ENCODE measurements at regions not wholly inside any gene's neighbourhood (a gene's known extent, or its start where the extent isn't known, plus 50 kb on each side); places are given as distances from the start of the nearest gene placed in this dataset.

DNA sequence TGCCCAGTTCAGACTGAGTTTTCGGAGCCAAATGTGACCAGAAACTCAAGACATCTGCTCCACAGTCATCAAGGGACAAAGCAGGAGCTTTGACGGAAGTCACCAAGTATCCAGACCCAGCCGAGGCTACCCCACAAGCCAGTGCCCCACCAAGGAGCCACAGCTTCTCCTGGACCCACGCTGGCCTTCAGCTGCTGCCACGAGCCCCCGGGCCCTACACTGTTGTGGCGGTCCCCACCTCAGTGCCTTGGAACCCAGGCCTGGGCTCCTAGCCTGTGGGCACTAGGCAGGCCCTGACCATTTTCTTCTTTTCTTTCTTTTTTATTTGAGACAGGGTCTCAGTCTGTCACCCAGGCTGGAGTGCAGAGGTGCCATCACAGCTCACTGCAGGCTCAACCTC lies 82.1 kb upstream of the NKX1-1 start:
- peak in 1 of 3 donors; percentile 31 for DNase-seq
- Histone ChIP-seq H3K27me3 (no peaks in the 10 kb centered on the region), H3K9me3 (no peaks in the 10 kb centered on the region), H3K36me3 (no peaks in the 10 kb centered on the region), H3K27ac (no peak overlapping the region), H3K4me3 (no peak overlapping the region), H3K4me1 (no peaks in the 10 kb centered on the region)
- no peak for ATAC-seq
- WGBS (ENCODE audit: insufficient coverage, low coverage, low lambda C conversion rate, missing lambda C conversion rate) = no CpG with 5 or more reads among the region's 7 CpGs
- intact Hi-C loops (cut with DNase I) = no loop called here
- TF ChIP-seq POLR2A (IDR thresholded peaks at IDR 0.05) = no peak
- TF ChIP-seq, protein P1, sequence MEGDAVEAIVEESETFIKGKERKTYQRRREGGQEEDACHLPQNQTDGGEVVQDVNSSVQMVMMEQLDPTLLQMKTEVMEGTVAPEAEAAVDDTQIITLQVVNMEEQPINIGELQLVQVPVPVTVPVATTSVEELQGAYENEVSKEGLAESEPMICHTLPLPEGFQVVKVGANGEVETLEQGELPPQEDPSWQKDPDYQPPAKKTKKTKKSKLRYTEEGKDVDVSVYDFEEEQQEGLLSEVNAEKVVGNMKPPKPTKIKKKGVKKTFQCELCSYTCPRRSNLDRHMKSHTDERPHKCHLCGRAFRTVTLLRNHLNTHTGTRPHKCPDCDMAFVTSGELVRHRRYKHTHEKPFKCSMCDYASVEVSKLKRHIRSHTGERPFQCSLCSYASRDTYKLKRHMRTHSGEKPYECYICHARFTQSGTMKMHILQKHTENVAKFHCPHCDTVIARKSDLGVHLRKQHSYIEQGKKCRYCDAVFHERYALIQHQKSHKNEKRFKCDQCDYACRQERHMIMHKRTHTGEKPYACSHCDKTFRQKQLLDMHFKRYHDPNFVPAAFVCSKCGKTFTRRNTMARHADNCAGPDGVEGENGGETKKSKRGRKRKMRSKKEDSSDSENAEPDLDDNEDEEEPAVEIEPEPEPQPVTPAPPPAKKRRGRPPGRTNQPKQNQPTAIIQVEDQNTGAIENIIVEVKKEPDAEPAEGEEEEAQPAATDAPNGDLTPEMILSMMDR (IDR thresholded peaks at IDR 0.05) = no peak

DNA sequence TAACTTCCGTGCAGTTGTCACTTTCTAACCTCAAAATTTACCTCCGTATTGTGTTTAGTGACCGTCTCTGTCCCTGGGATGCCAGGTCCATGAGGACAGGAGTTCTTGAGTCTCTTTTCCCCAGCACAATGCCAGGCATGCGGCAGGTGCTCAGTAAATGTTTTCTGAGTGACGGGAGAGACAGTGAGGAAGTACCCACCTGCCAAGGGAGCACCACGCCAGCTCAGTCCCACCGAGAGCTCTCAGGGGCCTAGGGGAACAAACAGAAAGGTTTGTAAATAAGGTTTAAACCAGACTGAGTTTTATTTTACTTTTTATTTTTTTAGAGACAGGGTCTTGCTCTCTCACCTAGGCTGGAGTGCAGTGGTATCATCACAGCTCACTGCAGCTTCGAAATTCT lies 81.5 kb upstream of the NKX1-1 start:
- Histone ChIP-seq H3K4me1 (no peaks in the 10 kb centered on the region), H3K36me3 (no peaks in the 10 kb centered on the region), H3K27ac (no peak overlapping the region), H3K9me3 (no peaks in the 10 kb centered on the region), H3K27me3 (no peaks in the 10 kb centered on the region), H3K4me3 (no peak overlapping the region)
- no peak for DNase-seq
- ATAC-seq = no peak
- WGBS (ENCODE audit: insufficient coverage, low coverage, low lambda C conversion rate, missing lambda C conversion rate) = 56% methylated on average over 8 of the region's 8 CpGs
- TF ChIP-seq POLR2A (IDR thresholded peaks at IDR 0.05) = no peak
- TF ChIP-seq, protein P1 (IDR thresholded peaks at IDR 0.05) = no peak
- intact Hi-C loops (cut with DNase I) = no loop called here

DNA sequence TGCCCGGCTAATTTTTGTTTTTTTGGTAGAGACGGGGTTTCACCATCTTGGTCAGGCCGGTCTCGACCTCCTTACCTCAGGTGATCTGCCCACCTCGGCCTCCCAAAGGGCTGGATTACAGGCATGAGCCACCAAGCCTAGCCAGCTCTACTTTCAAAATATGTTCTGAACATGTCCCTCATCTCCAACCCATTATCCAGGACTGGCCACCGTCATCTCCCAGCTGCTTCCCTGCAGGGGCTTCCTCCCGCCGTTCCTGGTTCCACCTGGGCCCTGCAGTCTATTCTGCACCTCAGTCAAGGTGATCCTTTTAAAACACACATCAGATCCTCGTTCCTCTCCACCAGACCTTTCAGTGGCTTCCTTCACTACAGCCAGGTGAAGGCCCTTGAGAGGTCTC lies 80.9 kb upstream of the NKX1-1 start:
- ATAC-seq = no peak
- 68% methylated on average over 9 of the region's 9 CpGs for WGBS (ENCODE audit: insufficient coverage, low coverage, low lambda C conversion rate, missing lambda C conversion rate)
- TF ChIP-seq, protein P1 (IDR thresholded peaks at IDR 0.05) = no peak
- no peak for TF ChIP-seq POLR2A (IDR thresholded peaks at IDR 0.05)
- DNase-seq = no peak
- Histone ChIP-seq H3K4me3 (no peak overlapping the region), H3K27ac (no peak overlapping the region), H3K4me1 (no peaks in the 10 kb centered on the region), H3K27me3 (no peaks in the 10 kb centered on the region), H3K9me3 (no peaks in the 10 kb centered on the region), H3K36me3 (no peaks in the 10 kb centered on the region)
- intact Hi-C loops (cut with DNase I) = no loop called here

DNA sequence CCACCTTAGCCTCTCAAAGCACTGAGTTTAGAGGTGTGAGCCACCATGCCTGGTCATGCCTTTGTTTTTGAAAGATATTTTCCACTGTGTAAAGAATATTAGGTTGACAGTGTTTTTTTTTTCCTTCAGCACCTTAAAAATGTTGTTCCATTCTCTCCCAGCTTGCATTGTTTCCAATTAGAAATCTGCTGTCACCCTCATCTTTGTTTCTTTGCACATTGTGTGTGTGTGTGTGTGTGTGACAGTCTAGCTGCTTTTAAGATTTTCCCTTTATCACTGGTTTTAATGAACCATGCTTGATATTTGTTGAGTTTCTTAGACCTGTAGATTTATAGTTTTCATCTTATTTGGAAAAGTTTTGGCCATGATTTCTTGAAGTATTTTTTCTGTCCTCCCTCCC lies 79.0 kb upstream of the NKX1-1 start:
- H3K4me1 ChIP-seq = no peaks in the 10 kb centered on the region
- no peaks in the 10 kb centered on the region for H3K9me3 ChIP-seq
- no peak for ATAC-seq
- H3K4me3 ChIP-seq = no peak overlapping the region
- intact Hi-C loops (cut with DNase I) = no loop called here
- no peak for DNase-seq
- H3K27me3 ChIP-seq = no peaks in the 10 kb centered on the region
- no peaks in the 10 kb centered on the region for H3K36me3 ChIP-seq
- TF ChIP-seq, protein P1 (IDR thresholded peaks at IDR 0.05) = no peak
- no peak for TF ChIP-seq POLR2A (IDR thresholded peaks at IDR 0.05)
- H3K27ac ChIP-seq = no peak overlapping the region

DNA sequence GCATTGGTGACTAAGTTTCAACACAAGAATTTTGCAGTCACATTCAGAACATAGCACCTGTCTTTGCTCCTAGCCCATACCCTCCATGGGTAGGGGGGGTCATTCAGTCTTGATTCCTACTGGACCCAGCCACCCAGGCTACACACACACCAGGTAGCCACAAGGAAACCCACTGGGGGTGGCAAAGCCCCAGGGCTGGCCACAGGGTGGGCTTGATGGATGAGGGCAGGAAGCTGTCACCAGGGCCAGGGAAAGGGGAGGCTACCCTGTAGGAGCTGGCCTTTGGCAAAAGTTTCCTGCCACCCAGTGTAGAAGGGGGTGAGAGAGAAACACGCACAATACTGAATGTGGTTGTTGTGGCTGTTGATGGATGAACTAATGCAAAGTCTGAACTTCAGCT lies 74.5 kb upstream of the NKX1-1 start:
- ATAC-seq (no peak), DNase-seq (no peak)
- TF ChIP-seq, protein P1 (IDR thresholded peaks at IDR 0.05) = no peak
- TF ChIP-seq POLR2A (IDR thresholded peaks at IDR 0.05) = no peak
- WGBS (ENCODE audit: insufficient coverage, low coverage, low lambda C conversion rate, missing lambda C conversion rate) = 67% methylated on average over 1 of the region's 1 CpG
- H3K36me3 ChIP-seq = no peaks in the 10 kb centered on the region
- no peaks in the 10 kb centered on the region for H3K27me3 ChIP-seq
- no peak overlapping the region for H3K4me3 ChIP-seq
- intact Hi-C loops (cut with DNase I) = no loop called here
- no peaks in the 10 kb centered on the region for H3K4me1 ChIP-seq
- no peak overlapping the region for H3K27ac ChIP-seq
- no peaks in the 10 kb centered on the region for H3K9me3 ChIP-seq

Measured in right lobe of liver (tissue), 6 donors.